Central memory CD8-positive, alpha-beta T cell (primary cell): ENCODE measurements at regions not wholly inside any gene's neighbourhood (a gene's known extent, or its start where the extent isn't known, plus 50 kb on each side); places are given as distances from the start of the nearest gene placed in this dataset.

Experiments
- ATAC-seq: fragments of 150-1000 bp; cut with Tn5 transposase; replicated peaks from 2 replicates; pipeline ENCODE4 v1.10.0; 2022; ENCODE audit warnings: mild to moderate bottlenecking, moderate FRiP score, moderate number of reproducible peaks; ENCODE audit not compliant: poor library complexity, severe bottlenecking; ENCODE audit errors: extremely low read depth
- DNase-seq, 2 donors: peaks; one replicate each; pipeline ENCODE4 v3.0.0; 2021; ENCODE audit warnings: low spot score in 2 of 2
- H3K27ac Mint-ChIP-seq: one replicate; pipeline ENCODE4 v1.8.0; 2022; ENCODE audit warnings: low read depth, mild to moderate bottlenecking, moderate library complexity, mixed read lengths
- H3K27me3 Mint-ChIP-seq: one replicate; pipeline ENCODE4 v1.8.0; 2022; ENCODE audit warnings: mixed read lengths
- H3K36me3 Mint-ChIP-seq: one replicate; pipeline ENCODE4 v1.8.0; 2022; ENCODE audit warnings: mild to moderate bottlenecking, moderate library complexity, mixed read lengths; ENCODE audit not compliant: insufficient read depth
- H3K4me1 Mint-ChIP-seq: one replicate; pipeline ENCODE4 v1.8.0; 2022; ENCODE audit warnings: mixed read lengths
- H3K4me3 Mint-ChIP-seq: one replicate; pipeline ENCODE4 v1.8.0; 2022; ENCODE audit warnings: mild to moderate bottlenecking, moderate library complexity, mixed read lengths
- H3K9me3 Mint-ChIP-seq: one replicate; pipeline ENCODE4 v1.8.0; 2022; ENCODE audit warnings: mixed read lengths

GRCh38 chr20:22390543-22390903 lies 193.8 kb downstream of the FOXA2 start:
- no peaks in the 10 kb centered on the region for H3K4me1 Mint-ChIP-seq
- H3K36me3 Mint-ChIP-seq, result no peaks in the 10 kb centered on the region
- no peak for ATAC-seq
- H3K27ac Mint-ChIP-seq, result no peak overlapping the region
- no peak overlapping the region for H3K4me3 Mint-ChIP-seq
- no peaks in the 10 kb centered on the region for H3K27me3 Mint-ChIP-seq
- no peak for DNase-seq
- peaks cover 5% of the 10 kb centered on the region for H3K9me3 Mint-ChIP-seq

DNA sequence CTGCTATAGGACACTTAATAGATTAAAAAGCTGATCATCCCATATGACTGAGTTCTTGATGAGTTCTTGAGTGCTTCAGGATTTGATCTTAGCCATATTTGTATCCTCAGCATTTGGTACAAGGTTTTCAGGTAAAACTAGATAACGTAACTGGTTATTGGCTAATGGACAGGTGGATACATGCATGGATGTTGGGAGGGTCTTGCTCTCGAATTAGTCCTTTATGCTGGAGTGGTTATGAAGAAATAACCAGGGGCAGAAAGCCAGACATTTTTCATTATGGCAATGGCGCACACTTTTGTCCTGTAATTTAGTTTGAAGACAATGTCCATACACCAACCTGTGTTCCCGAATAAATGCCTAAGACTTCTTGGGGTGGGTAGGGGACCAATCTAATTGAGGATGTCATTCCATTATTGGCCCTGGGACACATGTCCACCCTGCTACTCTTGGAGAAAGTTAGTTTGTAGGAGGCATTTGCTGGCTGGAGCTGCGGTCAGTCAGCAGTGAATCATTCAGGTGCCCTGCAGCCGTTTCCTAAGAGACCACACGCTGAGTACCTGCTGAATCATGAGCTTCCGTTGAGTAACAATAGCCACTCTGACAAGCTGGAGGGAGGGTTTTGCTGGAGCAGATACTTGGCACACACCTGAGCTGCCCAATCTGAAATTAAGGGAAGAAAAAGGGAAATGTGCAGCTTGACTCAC lies 194.4 kb downstream of the FOXA2 start:
- DNase-seq (no peak), ATAC-seq (no peak)
- no peaks in the 10 kb centered on the region for H3K27me3 Mint-ChIP-seq
- H3K27ac Mint-ChIP-seq, result no peak overlapping the region
- peaks cover 5% of the 10 kb centered on the region for H3K9me3 Mint-ChIP-seq
- H3K36me3 Mint-ChIP-seq, result no peaks in the 10 kb centered on the region
- H3K4me1 Mint-ChIP-seq, result no peaks in the 10 kb centered on the region
- no peak overlapping the region for H3K4me3 Mint-ChIP-seq

- Mint-ChIP-seq H3K4me3 (no peak overlapping the region), H3K27ac (no peak overlapping the region), H3K9me3 (peaks cover 9% of the 10 kb centered on the region), H3K27me3 (no peaks in the 10 kb centered on the region), H3K36me3 (no peaks in the 10 kb centered on the region), H3K4me1 (no peaks in the 10 kb centered on the region)
- no peak for ATAC-seq
- DNase-seq, result no peak
Measured at GRCh38 chr20:22387452-22387851, 196.9 kb downstream of the FOXA2 start.

DNA sequence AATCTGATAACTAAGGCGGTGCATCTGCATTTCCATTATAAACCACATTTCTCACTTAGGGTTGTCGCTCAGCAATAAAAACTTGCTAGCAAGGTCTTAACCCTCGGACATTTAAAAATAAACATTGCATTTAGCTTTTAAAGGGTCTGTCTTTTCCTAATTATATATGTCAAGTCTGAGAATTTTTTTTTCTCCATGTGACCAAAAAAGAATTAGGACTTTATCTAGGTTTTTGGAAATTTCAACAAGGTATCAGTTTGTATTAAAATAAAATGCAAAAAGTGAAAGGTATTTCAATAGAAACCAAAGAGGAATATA lies 198.1 kb downstream of the FOXA2 start:
- ATAC-seq, result no peak
- no peak for DNase-seq
- Mint-ChIP-seq H3K27me3 (no peaks in the 10 kb centered on the region), H3K9me3 (peaks cover 13% of the 10 kb centered on the region), H3K4me3 (no peak overlapping the region), H3K4me1 (no peaks in the 10 kb centered on the region), H3K36me3 (no peaks in the 10 kb centered on the region), H3K27ac (no peak overlapping the region)

GRCh38 chr20:22385602-22386305 lies 198.6 kb downstream of the FOXA2 start:
- Mint-ChIP-seq H3K4me3 (no peak overlapping the region), H3K27ac (no peak overlapping the region), H3K36me3 (no peaks in the 10 kb centered on the region), H3K9me3 (peaks cover 14% of the 10 kb centered on the region), H3K27me3 (no peaks in the 10 kb centered on the region), H3K4me1 (no peaks in the 10 kb centered on the region)
- DNase-seq (no peak), ATAC-seq (no peak)

GRCh38 chr20:22384978-22385377 lies 199.4 kb downstream of the FOXA2 start:
- Mint-ChIP-seq H3K27ac (no peak overlapping the region), H3K4me3 (no peak overlapping the region), H3K36me3 (no peaks in the 10 kb centered on the region), H3K27me3 (no peaks in the 10 kb centered on the region), H3K9me3 (peaks cover 18% of the 10 kb centered on the region), H3K4me1 (no peaks in the 10 kb centered on the region)
- no peak for DNase-seq
- no peak for ATAC-seq

DNA sequence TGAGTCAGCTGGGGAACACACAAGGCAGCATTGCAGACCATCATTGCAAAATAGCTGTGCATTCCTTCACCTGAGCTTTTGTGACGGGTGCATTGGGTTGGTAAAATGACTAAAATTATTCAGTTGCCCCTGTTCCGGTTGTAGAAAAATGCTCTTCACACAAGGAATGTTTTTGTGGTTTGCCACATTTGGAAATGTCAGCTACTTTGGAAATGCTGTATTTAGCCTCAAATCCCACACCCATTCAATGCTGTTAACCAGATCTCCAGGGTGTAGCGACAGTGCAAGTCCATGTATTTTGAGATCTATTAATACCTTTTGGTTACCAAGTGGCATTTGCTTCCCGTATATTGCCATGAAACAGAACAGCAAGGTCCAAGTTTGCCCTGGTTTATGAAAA lies 201.2 kb downstream of the FOXA2 start:
- Mint-ChIP-seq H3K4me3 (no peak overlapping the region), H3K4me1 (no peaks in the 10 kb centered on the region), H3K9me3 (peaks cover 24% of the 10 kb centered on the region), H3K27me3 (no peaks in the 10 kb centered on the region), H3K27ac (no peak overlapping the region), H3K36me3 (no peaks in the 10 kb centered on the region)
- ATAC-seq, result no peak
- no peak for DNase-seq

- Mint-ChIP-seq H3K27me3 (no peaks in the 10 kb centered on the region), H3K4me3 (no peak overlapping the region), H3K36me3 (no peaks in the 10 kb centered on the region), H3K27ac (no peak overlapping the region), H3K4me1 (no peaks in the 10 kb centered on the region), H3K9me3 (peaks cover 22% of the 10 kb centered on the region)
- no peak for ATAC-seq
- no peak for DNase-seq
Measured at GRCh38 chr20:22382742-22383141, 201.6 kb downstream of the FOXA2 start.

- Mint-ChIP-seq H3K36me3 (no peaks in the 10 kb centered on the region), H3K27ac (no peak overlapping the region), H3K4me3 (no peak overlapping the region), H3K9me3 (peaks cover 20% of the 10 kb centered on the region), H3K4me1 (no peaks in the 10 kb centered on the region), H3K27me3 (no peaks in the 10 kb centered on the region)
- no peak for DNase-seq
- ATAC-seq, result no peak
Measured at GRCh38 chr20:22381812-22382416, 202.5 kb downstream of the FOXA2 start.

GRCh38 chr20:22379472-22379871 lies 204.9 kb downstream of the FOXA2 start:
- DNase-seq (no peak), ATAC-seq (no peak)
- H3K27me3 Mint-ChIP-seq, result no peaks in the 10 kb centered on the region
- no peaks in the 10 kb centered on the region for H3K4me1 Mint-ChIP-seq
- peaks cover 19% of the 10 kb centered on the region for H3K9me3 Mint-ChIP-seq
- no peak overlapping the region for H3K27ac Mint-ChIP-seq
- H3K4me3 Mint-ChIP-seq, result no peak overlapping the region
- no peaks in the 10 kb centered on the region for H3K36me3 Mint-ChIP-seq

DNA sequence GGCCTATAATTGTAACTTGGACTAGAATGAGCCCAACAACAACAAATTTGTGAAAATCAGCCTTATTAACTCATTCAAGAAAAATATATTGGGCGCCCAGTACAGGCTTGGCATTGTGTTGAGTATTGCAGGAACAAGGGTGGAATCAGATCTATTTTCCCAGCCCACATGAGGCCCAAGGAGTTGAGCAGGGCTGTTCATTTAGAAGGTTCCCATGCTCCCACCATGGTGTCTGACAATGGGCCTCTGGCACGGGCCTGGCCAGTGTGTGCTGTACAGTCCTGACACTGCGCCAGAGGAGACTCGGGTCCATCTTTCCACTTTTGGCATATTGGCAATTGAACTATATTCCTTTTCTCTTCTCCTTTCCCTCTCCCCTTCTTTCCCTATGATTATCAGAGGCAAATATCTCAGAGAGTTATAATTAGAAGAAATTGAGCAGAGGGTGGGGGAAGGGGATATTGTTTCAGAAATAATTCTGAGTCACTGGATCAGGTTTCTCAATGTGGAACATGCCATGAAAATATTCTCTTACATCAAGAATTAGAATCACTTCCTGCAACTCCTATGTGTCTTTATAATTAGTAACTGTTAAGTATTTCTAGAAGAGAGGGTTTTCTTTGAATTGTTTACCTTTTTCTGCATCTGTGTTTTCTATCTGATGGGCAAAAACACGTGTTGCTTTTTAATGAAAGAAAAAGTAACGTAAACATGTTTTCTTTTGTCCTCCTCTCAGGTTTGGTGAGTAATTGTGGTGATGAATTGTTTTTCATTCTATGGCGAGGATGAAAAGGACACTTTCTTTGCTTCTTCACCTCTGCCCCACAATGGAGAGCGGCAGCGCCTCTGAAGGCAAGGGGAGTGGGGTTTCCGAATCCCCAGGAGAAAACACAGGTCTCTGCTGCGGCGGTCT lies 209.4 kb downstream of the FOXA2 start:
- H3K9me3 Mint-ChIP-seq, result peaks cover 12% of the 10 kb centered on the region
- DNase-seq, result no peak

DNA sequence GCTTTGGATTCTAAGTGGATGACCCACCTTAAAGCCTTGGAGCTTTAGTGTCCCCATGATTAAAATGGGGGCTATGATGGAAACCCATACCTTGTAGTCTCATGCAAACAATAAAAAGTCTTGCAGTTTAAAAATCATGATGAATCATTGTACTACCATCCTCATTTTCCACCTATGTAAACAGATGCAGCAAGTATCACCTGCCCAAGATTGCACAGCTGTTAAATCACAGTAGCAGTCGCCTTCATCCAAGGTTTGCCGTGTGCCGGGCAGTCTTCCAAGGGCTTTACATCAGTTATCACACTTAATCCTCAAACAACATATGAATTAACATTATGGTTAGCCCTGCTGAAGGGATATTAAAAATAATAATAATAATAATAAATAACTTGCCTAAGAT lies 210.3 kb downstream of the FOXA2 start:
- Mint-ChIP-seq H3K9me3 (peaks cover 7% of the 10 kb centered on the region), H3K27me3 (no peaks in the 10 kb centered on the region), H3K4me1 (no peaks in the 10 kb centered on the region), H3K4me3 (no peak overlapping the region), H3K36me3 (no peaks in the 10 kb centered on the region), H3K27ac (no peak overlapping the region)
- DNase-seq (no peak), ATAC-seq (no peak)

More for the DNA sequence above, 209.4 kb downstream of the FOXA2 start:
- H3K36me3 Mint-ChIP-seq, result no peaks in the 10 kb centered on the region
- ATAC-seq, result no peak
- H3K4me1 Mint-ChIP-seq, result no peaks in the 10 kb centered on the region
- no peaks in the 10 kb centered on the region for H3K27me3 Mint-ChIP-seq
- no peak overlapping the region for H3K27ac Mint-ChIP-seq
- H3K4me3 Mint-ChIP-seq, result no peak overlapping the region
